ENCODE measurements at regions not wholly inside any gene's neighbourhood (a gene's known extent, or its start where the extent isn't known, plus 50 kb on each side); places are given as distances from the start of the nearest gene placed in this dataset.

GRCh38 chr5:143471666-143472464 is 68.4 kb upstream of the NR3C1 start:
- Histone ChIP-seq H3K4me1 (ENCODE audit: insufficient read depth) (no peaks in the 10 kb centered on the region), H2AFZ (no peak overlapping the region), H4K20me1 (ENCODE audit: insufficient read depth, poor library complexity, severe bottlenecking) (no peaks in the 10 kb centered on the region), H3K4me3 (no peak overlapping the region), H3K36me3 (replicated peaks; ENCODE audit: insufficient read depth, low read depth) (no peaks in the 10 kb centered on the region), H3K9me2 (replicated peaks; ENCODE audit: insufficient read depth) (no peaks in the 10 kb centered on the region), H3K27me3 (no peaks in the 10 kb centered on the region), H3K79me2 (no peaks in the 10 kb centered on the region), H3K9me3 (ENCODE audit: low read depth) (no peaks in the 10 kb centered on the region), H3K4me2 (no peak overlapping the region), H3K27ac (no peak overlapping the region)
- TF ChIP-seq CTCF (IDR thresholded peaks at IDR 0.05; ENCODE audit: poor library complexity) (no peak), EZH2 (IDR thresholded peaks at IDR 0.05; ENCODE audit: borderline replicate concordance) (no peak), EZH2phosphoT487 (IDR thresholded peaks at IDR 0.05; ENCODE audit: low read depth, severe bottlenecking, unreplicated experiment) (no peak)
- DNase-seq (ENCODE audit: low spot score) = peak; percentile 8
- WGBS (ENCODE audit: low lambda C conversion rate, missing lambda C conversion rate) = 72% methylated on average over 7 of the region's 7 CpGs

- 100% methylated on average over 1 of the region's 1 CpG for WGBS (ENCODE audit: low lambda C conversion rate, missing lambda C conversion rate)
- no peak overlapping the region for H3K4me2 ChIP-seq
- no peak overlapping the region for H3K27ac ChIP-seq
- no peaks in the 10 kb centered on the region for H3K79me2 ChIP-seq
- no peak for DNase-seq (ENCODE audit: low spot score)
- no peaks in the 10 kb centered on the region for H3K36me3 ChIP-seq (replicated peaks; ENCODE audit: insufficient read depth, low read depth)
- no peaks in the 10 kb centered on the region for H3K4me1 ChIP-seq (ENCODE audit: insufficient read depth)
- H2AFZ ChIP-seq = no peak overlapping the region
- H3K4me3 ChIP-seq = no peak overlapping the region
- no peaks in the 10 kb centered on the region for H3K9me3 ChIP-seq (ENCODE audit: low read depth)
- H3K27me3 ChIP-seq = no peaks in the 10 kb centered on the region
- H4K20me1 ChIP-seq (ENCODE audit: insufficient read depth, poor library complexity, severe bottlenecking) = no peaks in the 10 kb centered on the region
- H3K9me2 ChIP-seq (replicated peaks; ENCODE audit: insufficient read depth) = no peaks in the 10 kb centered on the region
- TF ChIP-seq EZH2 (IDR thresholded peaks at IDR 0.05; ENCODE audit: borderline replicate concordance) = no peak
- no peak for TF ChIP-seq EZH2phosphoT487 (IDR thresholded peaks at IDR 0.05; ENCODE audit: low read depth, severe bottlenecking, unreplicated experiment)
- TF ChIP-seq CTCF (IDR thresholded peaks at IDR 0.05; ENCODE audit: poor library complexity) = no peak
Observed at GRCh38 chr5:143471041-143471509, 67.6 kb upstream of the NR3C1 start.

GRCh38 chr5:143470120-143470519 is 66.6 kb upstream of the NR3C1 start:
- no peak overlapping the region for H2AFZ ChIP-seq
- H3K9me2 ChIP-seq (replicated peaks; ENCODE audit: insufficient read depth) = no peaks in the 10 kb centered on the region
- TF ChIP-seq CTCF (IDR thresholded peaks at IDR 0.05; ENCODE audit: poor library complexity) = no peak
- TF ChIP-seq EZH2phosphoT487 (IDR thresholded peaks at IDR 0.05; ENCODE audit: low read depth, severe bottlenecking, unreplicated experiment) = no peak
- no peak for TF ChIP-seq EZH2 (IDR thresholded peaks at IDR 0.05; ENCODE audit: borderline replicate concordance)
- H3K36me3 ChIP-seq (replicated peaks; ENCODE audit: insufficient read depth, low read depth) = no peaks in the 10 kb centered on the region
- no peaks in the 10 kb centered on the region for H3K9me3 ChIP-seq (ENCODE audit: low read depth)
- H4K20me1 ChIP-seq (ENCODE audit: insufficient read depth, poor library complexity, severe bottlenecking) = no peaks in the 10 kb centered on the region
- DNase-seq (ENCODE audit: low spot score) = no peak
- H3K79me2 ChIP-seq = no peaks in the 10 kb centered on the region
- no peak overlapping the region for H3K27ac ChIP-seq
- H3K4me2 ChIP-seq = no peak overlapping the region
- no peaks in the 10 kb centered on the region for H3K27me3 ChIP-seq
- H3K4me3 ChIP-seq = no peak overlapping the region
- 72% methylated on average over 1 of the region's 1 CpG for WGBS (ENCODE audit: low lambda C conversion rate, missing lambda C conversion rate)
- no peaks in the 10 kb centered on the region for H3K4me1 ChIP-seq (ENCODE audit: insufficient read depth)

All from hepatocyte (in vitro differentiated cells).